Left lung (tissue), 4 donors: ENCODE measurements at regions not wholly inside any gene's neighbourhood (a gene's known extent, or its start where the extent isn't known, plus 50 kb on each side); places are given as distances from the start of the nearest gene placed in this dataset.
A peak's percentile ranks its signal among the peaks of the same experiment; 100 is the strongest.

ENCODE experiments used
- ATAC-seq: fragments of 200-7000 bp; cut with Tn5 transposase; one replicate; pipeline ENCODE4 v1.9.1; 2020; ENCODE audit warnings: moderate library complexity
- DNase-seq, 4 donors: peaks; one replicate each; pipeline ENCODE4 v3.0.0-alpha.2; 2013 to 2020
- H3K27ac ChIP-seq, 2 donors: fragments of 200-600 bp; sonication (generic) in 1 of 2; one replicate each; pipeline versions ENCODE4 v1.5.0 to v1.8.0; 2020 to 2021
- H3K27me3 ChIP-seq, 2 donors: fragments of 200-600 bp; sonication (generic) in 1 of 2; one replicate each; pipeline versions ENCODE4 v1.5.0 to v1.8.0; 2020 to 2021
- H3K36me3 ChIP-seq, 2 donors: fragments of 200-600 bp; sonication (generic) in 1 of 2; one replicate each; pipeline versions ENCODE4 v1.5.0 to v1.8.0; 2020 to 2021
- H3K4me1 ChIP-seq, 2 donors: fragments of 200-600 bp; one replicate each; pipeline ENCODE4 v1.8.0; 2021
- H3K4me3 ChIP-seq, 2 donors: fragments of 200-600 bp; sonication (generic) in 1 of 2; one replicate each; pipeline versions ENCODE4 v1.5.0 to v1.8.0; 2020 to 2021; ENCODE audit warnings: mild to moderate bottlenecking in 1 of 2
- H3K9me3 ChIP-seq, 2 donors: fragments of 200-600 bp; sonication (generic) in 1 of 2; one replicate each; pipeline versions ENCODE4 v1.5.0 to v1.8.0; 2020 to 2021
- CTCF ChIP-seq, 2 donors: fragments of 200-600 bp; sonication (generic) in 1 of 2; IDR thresholded peaks; one replicate each; pipeline versions ENCODE4 v1.5.0 to v1.8.0; 2021; ENCODE audit warnings: antibody characterized with exemption in 2 of 2
- intact Hi-C, 2 donors: fragments of 100-400 bp; cut with DNase I; formaldehyde crosslinking; loops; one replicate each; pipeline versions ENCODE4 v1.11.2 to v1.14.2; 2022
- donor health status: DM: no; HTN: yes; CAD: no.
- donor health status: DM: no; HTN: no; CAD: no.

GRCh38 chr18:73797419-73797818 is 350.2 kb downstream of the FBXO15 start:
- no peak for TF ChIP-seq CTCF (IDR thresholded peaks at IDR 0.05)
- no peak for ATAC-seq

GRCh38 chr18:73793386-73793785 is 354.2 kb downstream of the FBXO15 start:
- Histone ChIP-seq H3K27me3 (no peaks in the 10 kb centered on the region), H3K27ac (peak overlapping the region in 1 of 2 donors; percentile 26), H3K36me3 (no peaks in the 10 kb centered on the region), H3K4me3 (no peak overlapping the region), H3K9me3 (no peaks in the 10 kb centered on the region), H3K4me1 (no peaks in the 10 kb centered on the region)
- intact Hi-C loops = no loop called here
- DNase-seq (no peak), ATAC-seq (peak; percentile 76)
- no peak for TF ChIP-seq CTCF (IDR thresholded peaks at IDR 0.05)

More at GRCh38 chr18:73797419-73797818, 350.2 kb downstream of the FBXO15 start:
- no peak overlapping the region for H3K4me3 ChIP-seq
- intact Hi-C loops = no loop called here
- H3K4me1 ChIP-seq = no peaks in the 10 kb centered on the region
- no peaks in the 10 kb centered on the region for H3K36me3 ChIP-seq
- no peaks in the 10 kb centered on the region for H3K27me3 ChIP-seq
- no peak overlapping the region for H3K27ac ChIP-seq
- no peak for DNase-seq
- no peaks in the 10 kb centered on the region for H3K9me3 ChIP-seq

- Histone ChIP-seq H3K36me3 (no peaks in the 10 kb centered on the region), H3K9me3 (no peaks in the 10 kb centered on the region), H3K27me3 (no peaks in the 10 kb centered on the region), H3K4me3 (no peak overlapping the region), H3K4me1 (no peaks in the 10 kb centered on the region), H3K27ac (no peak overlapping the region)
- intact Hi-C loops = no loop called here
- no peak for TF ChIP-seq CTCF (IDR thresholded peaks at IDR 0.05)
- DNase-seq (no peak), ATAC-seq (no peak)
Measured at GRCh38 chr18:73791081-73791480, 356.6 kb downstream of the FBXO15 start.

GRCh38 chr18:73790587-73790986 is 357.0 kb downstream of the FBXO15 start:
- intact Hi-C loops = no loop called here
- TF ChIP-seq CTCF (IDR thresholded peaks at IDR 0.05) = no peak
- no peak overlapping the region for H3K27ac ChIP-seq
- ATAC-seq (no peak), DNase-seq (no peak)
- H3K36me3 ChIP-seq = no peaks in the 10 kb centered on the region
- no peaks in the 10 kb centered on the region for H3K9me3 ChIP-seq
- no peaks in the 10 kb centered on the region for H3K4me1 ChIP-seq
- no peaks in the 10 kb centered on the region for H3K27me3 ChIP-seq
- no peak overlapping the region for H3K4me3 ChIP-seq

GRCh38 chr18:73787316-73787715 is 360.3 kb downstream of the FBXO15 start:
- Histone ChIP-seq H3K4me1 (no peaks in the 10 kb centered on the region), H3K9me3 (no peaks in the 10 kb centered on the region), H3K36me3 (no peaks in the 10 kb centered on the region), H3K4me3 (no peak overlapping the region), H3K27ac (no peak overlapping the region), H3K27me3 (no peaks in the 10 kb centered on the region)
- intact Hi-C loops = no loop called here
- no peak for TF ChIP-seq CTCF (IDR thresholded peaks at IDR 0.05)
- DNase-seq (no peak), ATAC-seq (no peak)
